GM12891 (cell line): ENCODE measurements at regions not wholly inside any gene's neighbourhood (a gene's known extent, or its start where the extent isn't known, plus 50 kb on each side); places are given as distances from the start of the nearest gene placed in this dataset.
"Not testable (repeated sequence)": the region's sequence is repeated elsewhere in the genome, so short reads cannot be mapped to it uniquely, and the experiment has no call there.

Experiments
- POLR2A ChIP-seq: IDR thresholded peaks from 2 replicates; pipeline ENCODE4 v1.6.1; 2011; ENCODE audit warnings: low read depth, low read length, control low read depth
- POLR2AphosphoS5 ChIP-seq: IDR thresholded peaks from 2 replicates; pipeline ENCODE4 v1.6.1; 2011; ENCODE audit warnings: low read depth, low read length, control low read depth
- SPI1 ChIP-seq: IDR thresholded peaks from 2 replicates; pipeline ENCODE4 v1.6.1; 2011; ENCODE audit warnings: low read depth, low read length, control low read depth
- TAF1 ChIP-seq: IDR thresholded peaks from 2 replicates; pipeline ENCODE4 v1.6.1; 2011; ENCODE audit warnings: low read depth, low read length, control low read depth

- not testable (repeated sequence) for TF ChIP-seq POLR2A, SPI1, POLR2AphosphoS5, TAF1
These were observed 866.8 kb upstream of the USP9Y start for GRCh38 chrY:11834197-11834596.
